Left lung (tissue), 4 donors: ENCODE measurements at regions not wholly inside any gene's neighbourhood (a gene's known extent, or its start where the extent isn't known, plus 50 kb on each side); places are given as distances from the start of the nearest gene placed in this dataset.
"Not testable (repeated sequence)": the region's sequence is repeated elsewhere in the genome, so short reads cannot be mapped to it uniquely, and the experiment has no call there.

Source experiments
- ATAC-seq: fragments of 200-7000 bp; cut with Tn5 transposase; one replicate; pipeline ENCODE4 v1.9.1; 2020; ENCODE audit warnings: moderate library complexity
- DNase-seq, 4 donors: peaks; one replicate each; pipeline ENCODE4 v3.0.0-alpha.2; 2013 to 2020
- H3K27ac ChIP-seq, 2 donors: fragments of 200-600 bp; sonication (generic) in 1 of 2; one replicate each; pipeline versions ENCODE4 v1.5.0 to v1.8.0; 2020 to 2021
- H3K27me3 ChIP-seq, 2 donors: fragments of 200-600 bp; sonication (generic) in 1 of 2; one replicate each; pipeline versions ENCODE4 v1.5.0 to v1.8.0; 2020 to 2021
- H3K36me3 ChIP-seq, 2 donors: fragments of 200-600 bp; sonication (generic) in 1 of 2; one replicate each; pipeline versions ENCODE4 v1.5.0 to v1.8.0; 2020 to 2021
- H3K4me1 ChIP-seq, 2 donors: fragments of 200-600 bp; one replicate each; pipeline ENCODE4 v1.8.0; 2021
- H3K4me3 ChIP-seq, 2 donors: fragments of 200-600 bp; sonication (generic) in 1 of 2; one replicate each; pipeline versions ENCODE4 v1.5.0 to v1.8.0; 2020 to 2021; ENCODE audit warnings: mild to moderate bottlenecking in 1 of 2
- H3K9me3 ChIP-seq, 2 donors: fragments of 200-600 bp; sonication (generic) in 1 of 2; one replicate each; pipeline versions ENCODE4 v1.5.0 to v1.8.0; 2020 to 2021
- intact Hi-C, 2 donors: fragments of 100-400 bp; cut with DNase I; formaldehyde crosslinking; loops; one replicate each; pipeline versions ENCODE4 v1.11.2 to v1.14.2; 2022
- TF ChIP-seq, protein P1 (sequence below), 2 donors: fragments of 200-600 bp; sonication (generic) in 1 of 2; IDR thresholded peaks; one replicate each; pipeline versions ENCODE4 v1.5.0 to v1.8.0; 2021; ENCODE audit warnings: antibody characterized with exemption in 2 of 2
- donor health status: DM: no; HTN: yes; CAD: no.
- donor health status: DM: no; HTN: no; CAD: no.

DNA sequence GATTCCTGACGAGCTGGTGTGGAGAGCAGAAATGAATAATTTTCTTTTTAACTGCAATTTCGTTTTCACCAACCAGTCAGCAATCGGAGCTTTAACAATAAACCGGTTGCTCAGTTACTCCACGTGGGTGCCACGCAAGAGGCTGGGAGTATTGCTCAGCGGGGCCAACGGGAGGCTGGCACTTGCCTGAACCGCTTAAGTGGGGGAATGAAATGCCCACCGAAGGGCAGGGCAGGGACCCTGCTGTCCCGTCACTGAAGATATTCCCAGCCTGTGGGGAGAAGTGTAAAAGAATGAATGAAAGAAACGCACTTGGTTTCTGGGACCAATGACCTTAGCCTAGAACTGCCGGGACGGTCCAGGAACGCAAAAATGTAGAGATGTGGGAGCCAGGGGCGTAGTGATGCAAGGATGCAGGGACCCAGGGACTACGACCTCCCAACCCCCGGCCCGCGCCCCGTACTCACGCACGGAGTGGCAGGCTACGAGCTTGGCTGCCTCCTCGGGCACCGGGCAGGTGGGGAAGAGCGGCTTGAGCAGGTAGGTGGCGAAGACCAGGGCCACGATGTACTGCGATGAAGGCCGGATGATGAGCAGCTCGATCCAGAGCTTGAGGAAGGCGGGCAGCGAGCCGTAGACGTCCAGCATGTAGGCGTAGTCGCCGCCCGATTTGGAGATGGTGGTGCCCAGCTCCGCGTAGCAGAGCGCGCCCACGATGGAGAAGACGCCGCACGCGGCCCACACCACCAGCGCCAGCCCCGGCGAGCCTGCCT is 79.8 kb upstream of the METTL9 start:
- Histone ChIP-seq H3K4me1 (peaks cover 6 to 41% of the 10 kb centered on the region in 2 donors), H3K4me3 (peak overlapping the region; percentile 80 to 84), H3K27ac (peak overlapping the region; percentile 77 to 95), H3K36me3 (peaks cover 0 to 11% of the 10 kb centered on the region in 2 donors)
- DNase-seq, result peak in 2 of 4 donors; percentile 35 to 88
- TF ChIP-seq, protein P1, sequence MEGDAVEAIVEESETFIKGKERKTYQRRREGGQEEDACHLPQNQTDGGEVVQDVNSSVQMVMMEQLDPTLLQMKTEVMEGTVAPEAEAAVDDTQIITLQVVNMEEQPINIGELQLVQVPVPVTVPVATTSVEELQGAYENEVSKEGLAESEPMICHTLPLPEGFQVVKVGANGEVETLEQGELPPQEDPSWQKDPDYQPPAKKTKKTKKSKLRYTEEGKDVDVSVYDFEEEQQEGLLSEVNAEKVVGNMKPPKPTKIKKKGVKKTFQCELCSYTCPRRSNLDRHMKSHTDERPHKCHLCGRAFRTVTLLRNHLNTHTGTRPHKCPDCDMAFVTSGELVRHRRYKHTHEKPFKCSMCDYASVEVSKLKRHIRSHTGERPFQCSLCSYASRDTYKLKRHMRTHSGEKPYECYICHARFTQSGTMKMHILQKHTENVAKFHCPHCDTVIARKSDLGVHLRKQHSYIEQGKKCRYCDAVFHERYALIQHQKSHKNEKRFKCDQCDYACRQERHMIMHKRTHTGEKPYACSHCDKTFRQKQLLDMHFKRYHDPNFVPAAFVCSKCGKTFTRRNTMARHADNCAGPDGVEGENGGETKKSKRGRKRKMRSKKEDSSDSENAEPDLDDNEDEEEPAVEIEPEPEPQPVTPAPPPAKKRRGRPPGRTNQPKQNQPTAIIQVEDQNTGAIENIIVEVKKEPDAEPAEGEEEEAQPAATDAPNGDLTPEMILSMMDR (IDR thresholded peaks at IDR 0.05), result peak in 1 of 2 donors; percentile 6
- ATAC-seq, result peak; percentile 28
- H3K27me3 ChIP-seq, intact Hi-C loops, H3K9me3 ChIP-seq: not testable (repeated sequence)

DNA sequence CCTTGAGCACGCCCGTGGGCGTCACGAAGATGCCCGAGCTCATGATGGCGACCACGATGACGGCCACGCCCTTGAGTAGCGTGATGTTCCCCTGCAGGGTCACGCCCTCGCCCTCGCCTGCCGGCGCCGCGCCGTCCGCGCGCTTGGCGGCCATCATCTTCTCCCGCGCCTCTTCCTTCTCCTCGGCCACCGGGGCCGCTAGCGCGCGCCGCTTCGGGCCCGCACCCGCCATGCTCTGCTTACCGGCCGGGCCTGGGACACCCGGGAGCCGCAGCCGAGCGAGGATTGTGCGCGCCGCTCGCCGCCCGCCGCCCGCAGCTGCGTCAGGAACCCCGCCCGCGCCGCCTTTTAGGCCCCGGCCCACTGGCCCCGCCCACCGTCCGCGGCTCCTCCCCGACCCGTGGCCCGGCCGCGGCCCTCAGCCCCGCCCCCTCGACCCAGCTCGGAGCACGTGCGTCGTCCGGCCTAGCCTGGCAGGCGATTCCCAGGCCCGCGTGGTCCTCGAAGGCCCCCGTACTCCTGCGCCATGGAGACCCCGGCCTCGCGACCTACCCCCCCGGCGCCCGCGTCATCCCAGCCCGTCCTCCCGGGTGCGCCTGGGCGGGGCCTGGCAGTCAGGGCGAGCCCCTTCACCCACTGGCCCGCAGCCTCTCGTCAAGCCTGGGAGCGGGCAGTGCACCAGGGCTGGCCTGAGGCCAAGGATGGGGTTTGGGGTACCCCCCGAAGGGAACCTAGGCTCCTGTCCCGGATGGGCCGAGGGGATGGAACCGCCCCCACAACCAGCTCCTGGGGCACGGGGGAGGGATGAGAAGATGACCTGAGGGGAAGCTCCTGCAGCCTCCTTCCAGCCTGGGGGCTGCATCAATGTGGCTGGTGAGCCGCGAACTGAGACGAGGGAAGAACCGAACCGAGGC is 79.0 kb upstream of the METTL9 start:
- H3K4me1 ChIP-seq, result peaks cover 6 to 35% of the 10 kb centered on the region in 2 donors
- ATAC-seq, result peak; percentile 88
- intact Hi-C loops, H3K27me3 ChIP-seq, H3K36me3 ChIP-seq, H3K9me3 ChIP-seq: not testable (repeated sequence)
- TF ChIP-seq, protein P1 (IDR thresholded peaks at IDR 0.05), result peak in 1 of 2 donors; percentile 7
- peak overlapping the region; percentile 80 to 84 for H3K4me3 ChIP-seq
- DNase-seq, result peak; percentile 92 to 100 (median 96)
- H3K27ac ChIP-seq, result peak overlapping the region; percentile 77 to 95

DNA sequence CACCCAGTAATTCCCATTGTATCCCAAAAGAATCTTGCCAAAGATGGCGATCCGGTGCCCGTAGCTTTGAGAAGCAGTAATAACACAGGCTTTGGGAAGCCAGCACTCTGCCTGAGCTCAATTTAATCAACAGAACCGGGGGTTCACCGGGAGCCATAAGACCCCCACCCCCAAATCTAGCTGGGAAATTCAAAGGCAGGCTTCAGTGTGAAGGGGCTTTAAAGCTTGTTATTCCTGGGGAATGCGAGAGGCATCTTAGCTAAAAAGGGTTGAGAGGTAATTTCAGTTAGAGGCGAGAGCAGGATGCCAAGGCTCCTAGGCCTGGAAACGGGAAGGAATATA is 78.4 kb upstream of the METTL9 start:
- peak in 1 of 4 donors; percentile 26 for DNase-seq
- H3K4me3 ChIP-seq, H3K27ac ChIP-seq, intact Hi-C loops, H3K27me3 ChIP-seq, H3K36me3 ChIP-seq, ATAC-seq, H3K9me3 ChIP-seq: not testable (repeated sequence)
- peaks cover 6 to 29% of the 10 kb centered on the region in 2 donors for H3K4me1 ChIP-seq

DNA sequence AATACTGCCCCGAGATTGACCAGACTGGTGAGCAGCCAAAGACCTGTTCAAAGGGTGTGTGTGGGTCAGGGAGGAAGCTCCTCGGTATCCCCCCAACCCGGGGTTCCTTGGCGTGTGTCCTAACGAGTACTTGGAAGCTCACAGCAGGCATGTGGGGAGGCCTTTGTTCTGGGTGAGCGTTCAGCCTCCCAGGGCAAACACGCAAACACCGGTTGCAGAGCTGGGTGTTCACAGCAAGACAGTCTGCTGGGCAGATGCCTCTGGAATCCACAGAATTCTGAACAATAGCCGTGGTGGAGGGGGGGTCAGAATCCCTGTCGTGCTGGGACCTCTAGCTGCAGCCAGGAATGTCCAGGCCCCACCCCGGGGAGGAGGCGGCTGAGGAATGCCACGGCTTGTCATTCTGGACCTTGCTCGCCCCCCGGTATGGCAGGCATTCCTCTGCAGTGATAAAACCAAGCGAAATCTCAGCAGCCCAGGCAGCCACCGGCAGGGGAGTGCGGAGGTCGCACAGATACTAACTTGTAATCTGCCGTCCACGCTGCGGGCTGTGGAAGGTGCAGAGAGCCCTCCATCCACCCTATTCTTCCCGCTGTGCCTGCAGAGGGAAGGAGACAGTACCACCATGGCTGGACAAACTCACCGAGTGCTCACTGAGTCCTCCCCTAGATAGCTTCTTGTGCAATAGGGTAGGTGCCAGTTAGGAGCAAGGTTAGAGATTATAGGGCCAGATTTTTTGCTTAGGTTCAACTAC is 77.8 kb upstream of the METTL9 start:
- ATAC-seq, H3K36me3 ChIP-seq, H3K9me3 ChIP-seq, H3K4me3 ChIP-seq, H3K27ac ChIP-seq, H3K27me3 ChIP-seq, intact Hi-C loops: not testable (repeated sequence)
- H3K4me1 ChIP-seq, result peaks cover 6 to 23% of the 10 kb centered on the region in 2 donors
- peak in 2 of 4 donors; percentile 32 to 78 for DNase-seq

DNA sequence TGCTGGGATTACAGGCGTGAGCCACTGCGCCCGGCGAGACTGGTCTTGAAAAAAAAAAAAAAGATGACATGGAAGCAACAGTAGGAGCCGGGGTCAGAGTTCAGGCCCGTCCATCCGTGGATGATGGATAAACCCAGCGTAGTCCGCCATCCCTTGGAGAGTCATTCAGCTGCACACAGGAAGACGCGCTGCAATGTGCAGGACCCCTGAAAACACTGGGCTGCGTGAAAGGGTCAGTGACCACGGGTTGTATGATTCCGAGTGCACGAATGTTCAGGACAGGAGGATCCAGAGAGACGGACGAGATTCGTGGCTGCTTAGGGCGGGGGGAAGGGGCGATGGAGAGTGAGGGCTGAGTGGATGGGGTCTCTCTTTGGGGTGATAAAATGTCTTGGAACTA is 76.5 kb upstream of the METTL9 start:
- H3K36me3 ChIP-seq, H3K27ac ChIP-seq, H3K27me3 ChIP-seq, H3K9me3 ChIP-seq, intact Hi-C loops, H3K4me3 ChIP-seq, ATAC-seq: not testable (repeated sequence)
- H3K4me1 ChIP-seq, result peaks cover 5 to 12% of the 10 kb centered on the region in 2 donors
- peak in 2 of 4 donors; percentile 30 to 43 for DNase-seq

DNA sequence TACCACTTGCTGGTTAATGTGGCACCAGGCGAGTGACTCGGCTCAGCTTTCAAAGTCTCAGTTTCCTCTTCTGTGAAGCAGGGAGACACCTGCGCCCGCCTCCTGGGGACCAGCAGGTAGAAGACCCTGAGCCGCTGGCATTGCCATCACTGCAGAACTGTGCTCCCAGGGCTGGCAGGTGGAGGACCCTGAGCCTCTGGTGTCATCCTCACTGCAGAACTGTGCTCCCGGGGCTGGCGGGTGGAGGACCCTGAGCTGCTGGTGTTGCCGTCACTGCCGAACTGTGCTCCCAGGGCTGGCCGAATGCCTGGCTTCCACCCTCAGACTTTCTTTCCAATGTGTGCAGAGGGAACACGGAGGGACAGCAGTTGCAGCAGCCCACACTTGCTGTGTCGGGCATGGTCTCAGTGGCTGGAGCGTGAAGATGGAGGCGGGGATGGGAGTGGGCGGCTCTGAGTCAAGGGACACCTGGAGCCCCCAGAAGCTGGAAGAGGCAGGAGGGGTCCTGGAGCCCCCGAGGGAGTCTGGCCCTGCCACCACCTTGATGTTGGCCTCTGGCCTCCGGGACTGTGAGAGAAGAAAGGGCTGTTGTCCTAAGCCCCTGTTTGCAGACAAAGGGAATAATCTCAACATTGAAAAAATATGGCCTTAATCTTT is 75.8 kb upstream of the METTL9 start:
- TF ChIP-seq, protein P1 (IDR thresholded peaks at IDR 0.05), result no peak
- ATAC-seq, result no peak
- peak in 2 of 4 donors; percentile 31 to 79 for DNase-seq
- Histone ChIP-seq H3K4me3 (no peak overlapping the region), H3K27me3 (no peaks in the 10 kb centered on the region), H3K36me3 (no peaks in the 10 kb centered on the region), H3K4me1 (peaks cover 0 to 5% of the 10 kb centered on the region in 2 donors), H3K9me3 (no peaks in the 10 kb centered on the region), H3K27ac (no peak overlapping the region)
- intact Hi-C loops, result no loop called here
